B cell (primary cell): ENCODE measurements at regions not wholly inside any gene's neighbourhood (a gene's known extent, or its start where the extent isn't known, plus 50 kb on each side); places are given as distances from the start of the nearest gene placed in this dataset.

Experiments used
- EZH2 ChIP-seq: IDR thresholded peaks from 2 replicates; pipeline ENCODE4 v1.6.1; 2012; ENCODE audit warnings: borderline replicate concordance, low read depth, mild to moderate bottlenecking, moderate library complexity, low read length; ENCODE audit not compliant: insufficient read depth, poor library complexity, severe bottlenecking
- TF ChIP-seq, protein P1 (sequence below): fragments of 200-600 bp; IDR thresholded peaks from one replicate; pipeline ENCODE4 v1.8.0; 2022; ENCODE audit warnings: antibody characterized with exemption, mild to moderate bottlenecking

DNA sequence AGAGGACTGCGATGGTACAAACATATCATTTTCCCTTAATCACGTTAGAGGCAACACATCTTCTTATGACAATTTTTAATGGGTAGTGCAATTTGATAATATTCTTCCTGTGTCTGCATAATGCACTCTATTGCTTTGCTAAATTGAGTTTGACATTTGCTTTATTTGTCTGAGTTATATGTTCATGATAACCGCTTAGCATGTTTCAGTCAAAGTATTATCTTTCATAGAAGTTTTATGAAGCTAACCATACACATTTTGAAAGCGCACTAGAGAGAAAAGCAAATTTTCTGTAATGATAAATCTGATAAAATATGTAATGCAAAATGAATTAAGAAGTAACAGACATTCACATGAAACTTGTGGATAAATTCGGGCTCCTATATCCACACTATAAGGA is 1276.9 kb downstream of the ZPLD1 start:
- TF ChIP-seq, protein P1, sequence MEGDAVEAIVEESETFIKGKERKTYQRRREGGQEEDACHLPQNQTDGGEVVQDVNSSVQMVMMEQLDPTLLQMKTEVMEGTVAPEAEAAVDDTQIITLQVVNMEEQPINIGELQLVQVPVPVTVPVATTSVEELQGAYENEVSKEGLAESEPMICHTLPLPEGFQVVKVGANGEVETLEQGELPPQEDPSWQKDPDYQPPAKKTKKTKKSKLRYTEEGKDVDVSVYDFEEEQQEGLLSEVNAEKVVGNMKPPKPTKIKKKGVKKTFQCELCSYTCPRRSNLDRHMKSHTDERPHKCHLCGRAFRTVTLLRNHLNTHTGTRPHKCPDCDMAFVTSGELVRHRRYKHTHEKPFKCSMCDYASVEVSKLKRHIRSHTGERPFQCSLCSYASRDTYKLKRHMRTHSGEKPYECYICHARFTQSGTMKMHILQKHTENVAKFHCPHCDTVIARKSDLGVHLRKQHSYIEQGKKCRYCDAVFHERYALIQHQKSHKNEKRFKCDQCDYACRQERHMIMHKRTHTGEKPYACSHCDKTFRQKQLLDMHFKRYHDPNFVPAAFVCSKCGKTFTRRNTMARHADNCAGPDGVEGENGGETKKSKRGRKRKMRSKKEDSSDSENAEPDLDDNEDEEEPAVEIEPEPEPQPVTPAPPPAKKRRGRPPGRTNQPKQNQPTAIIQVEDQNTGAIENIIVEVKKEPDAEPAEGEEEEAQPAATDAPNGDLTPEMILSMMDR: no peak
- TF ChIP-seq EZH2: no peak
